GM19452 (cell line): ENCODE measurements at regions not wholly inside any gene's neighbourhood (a gene's known extent, or its start where the extent isn't known, plus 50 kb on each side); places are given as distances from the start of the nearest gene placed in this dataset.

Source experiments
- ATAC-seq: cut with Tn5 transposase; IDR thresholded peaks from one replicate; pipeline ENCODE4 v1.9.1; 2021; ENCODE audit not compliant: unreplicated experiment

- ATAC-seq: no peak
Measured at GRCh38 chr5:89996890-89997289, 412.7 kb downstream of the CETN3 start.

GRCh38 chr5:89996335-89996734 is 413.2 kb downstream of the CETN3 start:
- ATAC-seq: no peak

GRCh38 chr5:89994266-89994665 is 415.3 kb downstream of the CETN3 start:
- ATAC-seq: no peak

DNA sequence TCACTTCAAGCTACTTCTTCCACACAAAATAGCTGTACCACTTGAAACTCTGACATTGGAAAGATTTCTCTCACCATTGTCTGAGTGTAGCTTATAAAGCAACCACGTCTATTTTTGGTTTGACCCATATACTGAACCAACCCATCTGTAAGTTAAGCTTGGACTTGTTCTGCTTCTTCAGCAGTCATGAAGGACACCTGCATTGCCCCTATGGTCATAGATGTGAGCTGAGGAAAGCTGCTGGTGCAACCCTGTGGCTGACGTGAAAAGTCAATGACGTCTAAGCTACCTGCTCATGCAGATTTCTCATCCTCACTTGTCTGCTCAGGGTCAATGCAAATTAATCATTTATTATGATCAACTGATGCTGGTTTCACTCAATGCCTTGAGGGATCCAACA is 417.4 kb downstream of the CETN3 start:
- ATAC-seq: no peak

DNA sequence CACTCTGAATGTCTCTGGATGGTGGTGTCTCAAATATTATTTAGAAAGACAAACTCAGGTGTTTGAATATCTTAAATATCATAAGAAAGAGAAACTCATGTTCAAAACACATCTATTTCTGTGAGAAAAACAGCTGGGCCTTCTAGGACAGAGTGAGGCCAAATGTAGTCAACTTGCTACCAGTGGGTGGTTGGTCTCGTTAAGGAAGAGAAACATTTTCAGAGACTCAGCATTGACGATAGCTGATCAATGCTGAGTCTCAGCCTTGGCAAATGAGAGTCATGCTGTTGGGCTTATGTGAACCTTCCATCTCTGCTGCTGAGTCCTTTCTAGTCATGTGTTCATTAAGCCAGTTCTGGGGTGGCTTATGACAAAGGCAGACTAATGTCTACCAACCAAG is 418.0 kb downstream of the CETN3 start:
- no peak for ATAC-seq

DNA sequence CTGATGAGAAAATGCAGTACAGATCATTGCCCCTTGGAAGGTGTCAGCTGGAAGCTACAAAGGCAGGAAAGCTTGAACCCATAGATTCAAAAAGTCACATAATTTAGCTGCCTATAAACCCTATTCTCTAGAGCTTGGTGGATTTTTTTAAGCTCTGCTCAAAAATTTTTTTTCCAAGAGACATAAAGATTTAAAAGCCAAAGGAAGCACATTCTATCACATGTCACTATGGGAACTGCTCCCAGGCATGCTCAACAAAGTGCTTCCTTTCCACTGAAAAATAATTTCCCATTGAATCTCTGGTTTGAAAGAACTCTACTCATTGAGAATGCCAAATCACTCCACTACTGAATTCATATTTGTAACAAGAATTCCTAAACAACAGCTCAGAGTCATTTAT is 419.8 kb downstream of the CETN3 start:
- ATAC-seq: no peak

DNA sequence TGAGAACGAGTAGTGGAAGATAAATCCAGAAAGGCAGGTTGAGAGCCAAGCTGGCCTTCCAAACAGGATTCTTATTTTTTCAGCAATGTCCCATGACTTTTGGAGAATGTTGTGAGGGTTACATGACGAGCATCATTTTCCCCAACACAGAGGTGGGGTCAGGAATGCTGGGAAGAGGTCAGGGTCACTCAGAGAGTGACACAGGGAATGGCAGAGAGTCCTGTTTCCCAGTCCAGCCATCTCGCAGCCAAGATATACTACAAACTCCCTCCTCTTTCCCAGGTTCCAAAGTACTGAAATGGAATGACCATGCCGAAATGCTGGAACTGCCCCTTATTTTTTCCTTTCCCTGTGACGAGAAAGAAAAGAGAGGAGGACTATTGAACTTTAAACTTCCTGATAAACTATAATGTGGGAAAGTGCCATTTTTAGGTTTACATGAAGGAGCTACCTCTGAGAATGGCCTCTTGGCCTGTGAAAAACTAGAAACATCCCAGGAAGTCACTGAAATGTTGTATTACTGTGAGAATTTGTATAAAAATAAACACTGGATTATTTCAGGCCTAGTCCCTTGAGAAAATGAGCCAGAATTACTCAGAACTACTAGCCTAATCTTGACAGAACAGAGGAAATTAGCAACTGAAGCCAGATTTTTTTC is 420.4 kb downstream of the CETN3 start:
- ATAC-seq: no peak

DNA sequence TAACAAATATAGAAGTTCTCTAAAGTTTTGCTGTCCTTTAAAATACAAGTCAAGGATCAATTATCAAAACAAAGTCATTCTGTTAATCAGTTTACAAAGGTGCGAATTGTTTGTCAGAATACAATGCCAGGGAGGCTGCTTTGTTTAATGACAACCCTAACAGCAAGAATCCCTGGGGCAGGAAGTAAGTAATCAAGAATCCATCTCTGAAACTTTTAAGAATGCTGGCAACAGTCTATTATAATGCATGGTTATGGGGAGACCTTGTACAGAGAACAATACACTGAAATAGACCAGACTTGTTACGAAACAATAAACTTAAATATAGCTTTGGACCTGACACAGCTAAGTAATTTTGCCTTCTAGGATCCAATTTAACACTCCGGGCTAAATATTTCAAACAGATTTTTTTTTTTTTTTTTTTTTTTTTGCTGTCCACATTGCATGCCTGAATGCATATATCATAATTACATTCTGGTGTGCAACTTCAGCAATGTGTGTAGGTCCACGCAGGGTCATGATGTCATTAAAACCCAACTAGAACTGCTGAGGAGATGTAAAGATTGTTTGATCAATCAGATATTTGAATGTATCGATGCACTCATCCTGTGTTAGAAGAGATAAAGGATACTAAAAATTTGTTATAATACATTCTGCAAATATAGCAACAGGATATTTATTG is 421.3 kb downstream of the CETN3 start:
- ATAC-seq: no peak

GRCh38 chr5:89983216-89983615 is 426.3 kb downstream of the CETN3 start:
- ATAC-seq: no peak

DNA sequence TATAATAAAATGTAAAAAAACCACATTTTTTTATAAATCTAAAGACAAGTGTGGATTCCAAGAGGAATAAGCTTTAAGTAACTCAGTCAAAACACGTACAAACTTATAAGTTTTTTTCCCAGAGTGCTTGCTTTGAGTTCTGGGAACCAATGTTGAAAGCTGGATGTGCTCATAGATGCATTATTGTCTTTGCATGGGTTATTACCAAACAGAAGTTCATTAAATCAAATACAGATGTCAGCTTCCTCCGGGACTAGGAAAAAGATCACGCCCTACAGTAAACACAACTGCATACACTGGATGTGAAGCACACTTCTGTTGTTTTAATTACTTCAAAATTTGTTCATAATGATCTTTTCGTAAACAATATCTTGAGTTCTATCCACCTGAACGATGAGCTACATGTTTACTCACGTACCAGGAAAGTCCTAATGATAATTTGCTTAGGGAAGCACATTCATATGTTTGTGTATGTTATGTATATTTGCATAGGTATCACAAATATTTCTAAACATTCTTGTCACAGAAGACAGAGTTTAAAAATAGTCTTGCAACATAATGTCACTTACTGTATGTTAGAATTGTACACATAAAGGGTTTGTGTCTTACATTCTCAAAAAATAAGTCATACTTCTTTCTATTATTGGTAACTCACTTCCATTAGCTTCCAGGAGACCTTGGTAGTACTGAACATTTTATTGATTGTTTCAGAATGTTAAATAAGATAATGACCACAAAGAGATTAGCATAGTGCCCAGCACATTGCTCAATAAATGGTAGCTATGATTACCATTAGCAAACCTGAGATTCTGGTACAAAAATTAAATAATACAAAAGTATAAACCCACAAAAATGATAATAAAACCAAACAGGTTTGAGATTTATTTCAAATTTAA is 427.4 kb downstream of the CETN3 start:
- no peak for ATAC-seq

- no peak for ATAC-seq
Measured at GRCh38 chr5:89981021-89981420, 428.5 kb downstream of the CETN3 start.

DNA sequence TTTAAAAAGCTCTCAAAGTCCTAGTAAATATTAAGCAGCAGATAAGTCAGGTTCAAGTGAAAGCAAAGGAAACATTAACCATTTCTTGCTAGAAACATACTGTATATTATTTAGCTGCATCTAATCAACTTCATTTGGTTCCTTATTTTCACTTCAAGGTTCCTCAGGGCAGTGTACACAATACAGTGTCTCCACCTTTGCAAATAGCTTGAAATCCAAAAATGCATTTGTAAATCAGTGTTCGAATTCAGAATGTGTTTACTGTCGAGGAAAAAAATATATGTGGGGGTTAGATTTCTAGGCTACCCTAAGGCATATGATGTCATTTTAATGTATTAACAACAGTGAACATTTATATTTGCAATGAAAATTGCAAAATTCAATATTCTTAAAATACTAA is 436.0 kb downstream of the CETN3 start:
- no peak for ATAC-seq

GRCh38 chr5:89972901-89973300 is 436.7 kb downstream of the CETN3 start:
- no peak for ATAC-seq

DNA sequence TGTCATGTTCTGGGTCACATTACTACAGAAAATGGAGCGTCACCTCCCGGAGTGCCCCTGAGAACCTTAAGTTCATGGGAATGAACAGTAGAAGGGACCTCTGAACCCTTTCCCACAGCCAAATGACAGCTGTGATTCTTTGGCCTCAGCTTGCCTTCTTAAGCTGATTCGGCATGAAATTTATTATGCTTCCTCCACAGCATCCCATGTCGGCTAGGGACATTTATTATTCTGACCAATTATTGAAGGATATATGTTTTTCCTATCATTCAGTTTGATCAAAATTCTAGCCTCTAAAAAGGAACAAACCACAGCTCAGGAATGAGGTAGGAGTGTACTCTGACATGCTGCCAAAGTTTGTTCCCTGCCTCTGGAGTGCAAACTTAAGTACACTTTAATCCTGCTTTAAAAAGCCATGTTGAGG is 440.6 kb downstream of the CETN3 start:
- ATAC-seq: no peak

DNA sequence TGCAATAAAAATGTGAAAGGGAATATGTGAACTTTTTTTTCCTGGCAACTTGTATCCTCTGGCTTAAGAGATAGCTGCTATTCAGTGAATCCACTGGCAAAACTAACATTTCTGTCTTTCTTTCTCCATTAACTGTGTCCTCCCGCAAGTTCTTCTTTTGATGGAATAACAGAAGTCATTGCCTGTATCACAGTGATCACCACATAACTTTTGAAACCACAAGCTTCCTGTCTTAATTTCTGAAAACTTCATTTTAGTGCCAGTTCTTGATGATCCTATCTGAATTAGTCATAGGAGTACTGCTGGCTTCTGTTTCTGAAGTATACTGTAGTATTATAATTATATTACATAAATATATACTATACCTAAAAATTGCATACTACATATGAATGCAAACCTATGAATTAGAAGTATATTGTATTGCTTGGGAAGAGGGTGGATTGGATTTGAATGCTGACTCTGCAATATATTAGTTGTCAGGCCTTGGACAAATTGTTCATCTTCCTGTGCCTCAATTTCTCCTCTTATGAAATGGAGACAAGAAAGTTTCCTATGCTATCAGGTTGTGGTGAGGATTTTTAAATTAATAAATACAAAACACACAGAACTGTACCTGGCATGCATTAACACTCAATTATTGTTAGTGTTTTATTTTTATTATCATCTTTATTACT is 441.6 kb downstream of the CETN3 start:
- ATAC-seq: no peak

GRCh38 chr5:89956838-89957237 is 452.7 kb downstream of the CETN3 start:
- ATAC-seq: no peak

DNA sequence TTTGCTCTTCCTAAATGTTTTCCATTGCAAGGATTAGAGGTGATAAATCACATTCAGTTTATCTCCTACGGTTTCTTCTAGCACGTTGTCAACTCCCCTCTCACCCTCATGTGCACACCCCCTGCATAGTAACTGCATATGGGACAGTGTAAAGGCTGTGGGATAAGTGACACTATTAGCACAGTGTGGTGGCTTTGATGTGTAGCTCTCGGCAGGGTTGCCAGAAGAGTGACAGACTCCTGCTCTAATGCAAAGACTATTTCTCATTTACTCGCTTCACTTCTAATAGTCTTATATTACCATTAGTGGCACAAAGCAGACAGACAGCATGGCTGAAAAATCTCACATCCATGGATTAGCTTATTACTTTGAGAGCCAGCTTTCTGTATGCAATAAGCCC is 454.6 kb downstream of the CETN3 start:
- no peak for ATAC-seq

GRCh38 chr5:89951876-89952275 is 457.7 kb downstream of the CETN3 start:
- no peak for ATAC-seq

DNA sequence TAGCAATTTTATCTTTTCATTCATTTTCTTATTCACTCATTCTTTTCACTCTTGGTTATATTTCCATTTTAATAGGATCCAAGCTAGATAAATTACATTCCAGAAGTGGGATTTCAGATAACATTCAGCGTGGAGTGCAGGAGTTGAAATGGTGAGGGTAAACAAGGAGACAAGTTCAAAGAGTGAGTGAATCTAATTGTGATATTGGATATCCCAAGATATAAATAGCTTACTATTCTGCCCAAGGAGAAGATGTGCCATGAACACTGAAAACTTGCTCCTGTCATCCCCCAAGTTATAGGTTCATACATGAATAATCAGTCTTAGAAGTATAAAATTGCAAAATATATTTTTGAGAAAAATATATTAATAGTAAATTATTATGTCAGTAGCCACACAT is 459.3 kb downstream of the CETN3 start:
- ATAC-seq: no peak

GRCh38 chr5:89948977-89949376 is 460.6 kb downstream of the CETN3 start:
- no peak for ATAC-seq

GRCh38 chr5:89946916-89947315 is 462.6 kb downstream of the CETN3 start:
- ATAC-seq: no peak
